ENCODE measurements at regions not wholly inside any gene's neighbourhood (a gene's known extent, or its start where the extent isn't known, plus 50 kb on each side); places are given as distances from the start of the nearest gene placed in this dataset.

DNA sequence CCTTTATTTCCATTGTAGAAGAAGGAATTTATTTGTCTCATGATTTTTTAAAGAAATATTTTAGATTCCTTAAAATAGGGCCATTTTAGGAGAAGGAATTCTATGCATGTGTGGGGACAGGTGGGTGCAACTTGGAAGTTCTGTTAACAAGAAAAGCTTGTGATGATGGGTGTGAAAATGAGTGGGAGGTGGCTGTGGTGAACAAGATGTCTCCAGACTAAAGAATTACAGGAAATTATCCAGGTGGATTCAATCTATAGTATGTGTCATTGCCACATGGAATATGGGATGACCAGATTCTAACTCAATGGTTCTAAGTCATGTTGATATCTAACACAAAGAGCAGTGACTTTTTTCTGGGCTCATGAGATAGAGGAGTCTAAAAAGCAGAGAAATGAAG, 229.6 kb upstream of the IGFBP3 start:
- Histone ChIP-seq H3K9me3 (ENCODE audit: control insufficient read depth in 2 of 2, insufficient read depth in 1 of 2, low read depth in 1 of 2, low read length in 1 of 2) (no peaks in the 10 kb centered on the region), H3K36me3 (ENCODE audit: control insufficient read depth in 2 of 2, insufficient read depth in 2 of 2, low read length in 1 of 2) (no peaks in the 10 kb centered on the region), H3K4me3 (ENCODE audit: low read depth in 1 of 2, low read length in 2 of 2) (no peak overlapping the region), H3K27ac (ENCODE audit: low read depth in 2 of 2, low read length in 1 of 2) (no peak overlapping the region), H3K4me1 (ENCODE audit: control insufficient read depth in 2 of 2, insufficient read depth in 2 of 2, low read length in 1 of 2) (no peaks in the 10 kb centered on the region), H3K27me3 (ENCODE audit: control insufficient read depth in 1 of 2, insufficient read depth in 2 of 2, low read length in 2 of 2) (no peaks in the 10 kb centered on the region)

DNA sequence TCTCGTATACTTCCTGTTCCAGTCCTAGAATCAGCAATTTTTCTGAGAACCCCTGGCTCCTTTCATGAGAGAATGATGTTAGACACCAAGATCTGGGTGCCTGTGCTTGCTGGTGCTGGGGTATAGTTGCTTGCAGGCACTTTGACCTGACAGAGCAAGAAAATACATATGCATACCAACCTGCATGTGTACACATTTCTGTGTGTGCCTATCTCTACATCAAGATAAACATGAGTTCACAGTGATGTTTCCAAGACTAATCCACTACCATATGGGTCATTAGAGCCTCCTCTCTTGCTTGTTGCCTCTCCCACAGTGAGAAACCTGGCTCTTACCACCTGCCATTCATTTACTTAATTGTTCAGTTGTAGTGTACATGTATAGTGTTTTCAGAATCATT, 229.1 kb upstream of the IGFBP3 start:
- 59 to 74% methylated on average over 1 of the region's 1 CpG for WGBS, 2 donors

DNA sequence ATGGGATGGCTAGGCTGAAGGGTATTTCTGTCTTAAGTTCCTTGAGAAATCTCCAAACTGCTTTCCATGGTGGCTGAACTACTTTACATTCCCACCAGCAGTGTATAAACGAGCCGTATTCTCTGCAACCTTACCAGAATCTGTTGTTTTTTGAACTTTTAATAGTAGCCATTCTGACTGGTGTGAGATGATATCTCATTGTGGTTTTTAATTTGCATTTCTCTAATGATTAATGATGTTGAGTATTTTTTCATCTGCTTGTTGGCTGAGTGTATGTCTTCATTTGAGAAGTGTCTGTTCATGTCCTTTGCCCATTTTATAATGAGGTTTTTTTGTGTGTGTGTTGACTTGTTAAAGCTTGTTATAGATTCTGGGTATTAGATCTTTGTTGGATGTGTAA, 226.8 kb upstream of the IGFBP3 start:
- Histone ChIP-seq H3K27ac (ENCODE audit: low read depth in 2 of 2, low read length in 1 of 2) (no peak overlapping the region), H3K4me1 (ENCODE audit: control insufficient read depth in 2 of 2, insufficient read depth in 2 of 2, low read length in 1 of 2) (no peaks in the 10 kb centered on the region), H3K36me3 (ENCODE audit: control insufficient read depth in 2 of 2, insufficient read depth in 2 of 2, low read length in 1 of 2) (no peaks in the 10 kb centered on the region), H3K27me3 (ENCODE audit: control insufficient read depth in 1 of 2, insufficient read depth in 2 of 2, low read length in 2 of 2) (no peaks in the 10 kb centered on the region), H3K4me3 (ENCODE audit: low read depth in 1 of 2, low read length in 2 of 2) (no peak overlapping the region), H3K9me3 (ENCODE audit: control insufficient read depth in 2 of 2, insufficient read depth in 1 of 2, low read depth in 1 of 2, low read length in 1 of 2) (no peaks in the 10 kb centered on the region)
- WGBS, 2 donors = 75 to 84% methylated on average over 2 of the region's 2 CpGs

More for the DNA sequence above, 229.1 kb upstream of the IGFBP3 start:
- H3K36me3 ChIP-seq (ENCODE audit: control insufficient read depth in 2 of 2, insufficient read depth in 2 of 2, low read length in 1 of 2) = no peaks in the 10 kb centered on the region
- no peak overlapping the region for H3K4me3 ChIP-seq (ENCODE audit: low read depth in 1 of 2, low read length in 2 of 2)
- H3K27me3 ChIP-seq (ENCODE audit: control insufficient read depth in 1 of 2, insufficient read depth in 2 of 2, low read length in 2 of 2) = no peaks in the 10 kb centered on the region
- H3K9me3 ChIP-seq (ENCODE audit: control insufficient read depth in 2 of 2, insufficient read depth in 1 of 2, low read depth in 1 of 2, low read length in 1 of 2) = no peaks in the 10 kb centered on the region
- no peaks in the 10 kb centered on the region for H3K4me1 ChIP-seq (ENCODE audit: control insufficient read depth in 2 of 2, insufficient read depth in 2 of 2, low read length in 1 of 2)
- no peak overlapping the region for H3K27ac ChIP-seq (ENCODE audit: low read depth in 2 of 2, low read length in 1 of 2)

DNA sequence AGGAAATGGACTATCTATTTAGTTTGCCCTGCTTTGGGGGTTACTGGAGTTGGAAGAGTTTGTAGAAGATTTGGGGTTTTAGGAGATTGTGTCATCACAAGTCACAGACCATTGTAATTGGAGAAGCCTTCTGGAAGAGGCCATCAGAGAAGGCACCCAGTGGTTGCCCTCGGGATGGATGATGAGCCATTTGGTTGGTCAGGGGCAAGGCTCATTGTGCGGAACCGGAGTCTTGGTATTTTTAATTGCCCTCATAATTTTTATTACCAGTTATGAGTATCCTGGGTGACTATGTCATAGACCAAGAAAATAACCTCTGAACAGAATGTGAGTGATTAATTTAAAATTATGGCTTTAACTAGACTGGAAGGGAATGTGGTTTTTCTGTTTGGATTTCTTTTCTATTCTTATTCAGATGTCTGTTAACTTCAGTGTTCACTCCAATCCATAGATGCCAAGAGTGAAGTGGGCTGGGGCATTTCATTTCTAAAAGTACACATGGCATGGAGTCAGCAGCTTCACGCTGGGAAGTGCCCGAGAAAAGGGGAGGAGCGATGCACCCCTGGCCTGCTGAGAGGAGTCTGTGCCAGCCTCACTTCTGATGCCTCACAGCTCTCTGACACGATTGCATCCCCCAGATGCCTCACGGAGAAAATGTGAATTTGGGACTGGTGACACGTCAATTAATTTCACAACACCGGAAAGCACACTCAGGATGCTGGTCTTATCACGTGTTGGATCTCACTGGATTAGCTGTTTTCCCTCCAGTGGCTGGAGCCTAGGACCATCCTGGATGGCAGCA, 225.6 kb upstream of the IGFBP3 start:
- no peaks in the 10 kb centered on the region for H3K9me3 ChIP-seq (ENCODE audit: control insufficient read depth in 2 of 2, insufficient read depth in 1 of 2, low read depth in 1 of 2, low read length in 1 of 2)
- H3K27me3 ChIP-seq (ENCODE audit: control insufficient read depth in 1 of 2, insufficient read depth in 2 of 2, low read length in 2 of 2) = no peaks in the 10 kb centered on the region
- no peaks in the 10 kb centered on the region for H3K4me1 ChIP-seq (ENCODE audit: control insufficient read depth in 2 of 2, insufficient read depth in 2 of 2, low read length in 1 of 2)
- 68 to 70% methylated on average over 11 of the region's 11 CpGs for WGBS, 2 donors
- H3K27ac ChIP-seq (ENCODE audit: low read depth in 2 of 2, low read length in 1 of 2) = no peak overlapping the region
- no peaks in the 10 kb centered on the region for H3K36me3 ChIP-seq (ENCODE audit: control insufficient read depth in 2 of 2, insufficient read depth in 2 of 2, low read length in 1 of 2)
- H3K4me3 ChIP-seq (ENCODE audit: low read depth in 1 of 2, low read length in 2 of 2) = no peak overlapping the region

DNA sequence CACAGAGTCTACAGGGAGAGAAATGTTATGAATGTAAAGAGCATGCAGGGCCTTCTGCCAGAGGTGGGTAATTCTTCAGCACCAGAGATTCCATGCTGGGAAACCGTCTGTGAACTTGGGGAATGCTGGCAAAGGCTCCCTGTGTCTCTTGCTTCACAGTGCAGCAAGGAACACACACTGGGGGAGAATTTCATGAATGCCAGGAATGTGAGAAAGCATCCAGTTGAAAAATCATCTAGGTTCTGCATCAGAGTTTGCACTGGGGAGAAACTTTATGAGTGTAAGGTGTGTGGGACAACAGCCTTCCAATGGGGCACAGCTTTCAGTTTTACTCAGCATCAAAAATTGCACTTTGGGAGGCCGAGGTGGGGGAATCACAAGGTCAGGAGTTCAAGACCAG, 224.3 kb upstream of the IGFBP3 start:
- Histone ChIP-seq H3K27me3 (ENCODE audit: control insufficient read depth in 1 of 2, insufficient read depth in 2 of 2, low read length in 2 of 2) (no peaks in the 10 kb centered on the region), H3K9me3 (ENCODE audit: control insufficient read depth in 2 of 2, insufficient read depth in 1 of 2, low read depth in 1 of 2, low read length in 1 of 2) (no peaks in the 10 kb centered on the region), H3K4me1 (ENCODE audit: control insufficient read depth in 2 of 2, insufficient read depth in 2 of 2, low read length in 1 of 2) (no peaks in the 10 kb centered on the region), H3K4me3 (ENCODE audit: low read depth in 1 of 2, low read length in 2 of 2) (no peak overlapping the region), H3K36me3 (ENCODE audit: control insufficient read depth in 2 of 2, insufficient read depth in 2 of 2, low read length in 1 of 2) (no peaks in the 10 kb centered on the region), H3K27ac (ENCODE audit: low read depth in 2 of 2, low read length in 1 of 2) (no peak overlapping the region)
- 39 to 49% methylated on average over 2 of the region's 2 CpGs for WGBS, 2 donors

DNA sequence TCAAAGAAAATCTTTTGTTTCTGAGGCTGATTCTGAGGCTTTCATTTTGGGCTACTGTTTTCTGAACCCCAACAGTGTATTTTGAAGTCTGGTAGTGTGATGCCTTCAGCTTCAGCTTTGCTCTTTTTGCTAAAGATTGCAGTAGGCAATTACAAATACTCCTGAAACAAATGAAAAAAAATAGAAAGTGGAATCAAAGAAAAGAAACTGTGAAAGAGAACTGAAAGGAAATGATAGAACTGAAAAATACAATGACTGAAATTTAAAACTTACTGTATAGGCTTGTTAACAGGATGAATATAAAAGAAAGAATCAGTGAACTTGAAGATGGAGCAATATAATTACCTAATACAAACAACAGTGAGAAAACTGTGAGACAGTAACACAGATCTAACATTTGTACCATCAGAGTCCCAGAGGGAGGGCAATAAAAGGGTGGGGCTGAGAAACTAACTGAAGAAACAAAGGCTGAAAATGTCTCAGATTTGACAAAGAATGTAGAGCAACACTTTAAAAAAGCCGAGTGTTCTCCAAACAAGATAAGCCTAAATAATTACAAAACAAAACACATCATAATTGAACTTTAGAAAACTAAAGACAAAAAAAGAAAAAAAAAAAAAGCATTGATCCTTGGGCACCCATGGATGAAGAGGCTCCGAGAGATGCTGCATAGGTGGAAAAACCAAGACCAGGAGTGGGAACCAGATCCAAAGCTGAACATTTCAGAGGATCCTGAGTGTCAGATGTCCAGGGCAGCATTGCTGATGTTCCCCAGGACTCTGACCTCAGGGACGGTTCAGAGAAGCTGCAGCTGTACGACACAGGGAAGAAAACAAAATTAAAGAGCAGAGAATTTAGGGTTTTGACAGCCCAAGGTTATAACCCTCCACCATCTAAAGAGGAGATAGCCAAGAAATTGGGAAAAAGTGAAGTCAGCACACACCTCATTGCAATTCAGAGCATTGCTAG, 223.2 kb upstream of the IGFBP3 start:
- Histone ChIP-seq H3K4me3 (ENCODE audit: low read depth in 1 of 2, low read length in 2 of 2) (no peak overlapping the region), H3K9me3 (ENCODE audit: control insufficient read depth in 2 of 2, insufficient read depth in 1 of 2, low read depth in 1 of 2, low read length in 1 of 2) (no peaks in the 10 kb centered on the region), H3K27ac (ENCODE audit: low read depth in 2 of 2, low read length in 1 of 2) (no peak overlapping the region), H3K27me3 (ENCODE audit: control insufficient read depth in 1 of 2, insufficient read depth in 2 of 2, low read length in 2 of 2) (no peaks in the 10 kb centered on the region), H3K4me1 (ENCODE audit: control insufficient read depth in 2 of 2, insufficient read depth in 2 of 2, low read length in 1 of 2) (no peaks in the 10 kb centered on the region), H3K36me3 (ENCODE audit: control insufficient read depth in 2 of 2, insufficient read depth in 2 of 2, low read length in 1 of 2) (no peaks in the 10 kb centered on the region)
- whole genome bisulfite sequencing, 2 donors = 79 to 81% methylated on average over 4 of the region's 4 CpGs

DNA sequence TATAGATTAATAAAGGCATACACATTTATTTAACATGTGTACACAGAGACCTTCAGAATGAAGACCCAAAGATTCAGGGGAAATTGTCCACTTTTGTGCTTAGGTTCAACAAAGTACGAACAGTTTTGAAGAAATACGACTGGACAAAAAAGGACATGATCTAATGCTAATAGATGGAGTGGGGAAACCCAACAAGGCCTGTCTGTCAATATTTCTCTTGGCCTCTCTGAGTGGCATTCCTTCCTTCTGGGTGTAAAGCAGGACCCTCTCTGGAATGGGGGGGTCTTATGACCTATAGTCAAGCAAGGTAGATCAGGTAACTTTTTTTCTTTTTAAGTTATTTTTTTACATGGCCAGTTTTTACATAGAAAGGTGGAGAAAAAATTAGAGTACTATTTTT, 222.3 kb upstream of the IGFBP3 start:
- WGBS, 2 donors = 92 to 96% methylated on average over 2 of the region's 2 CpGs

DNA sequence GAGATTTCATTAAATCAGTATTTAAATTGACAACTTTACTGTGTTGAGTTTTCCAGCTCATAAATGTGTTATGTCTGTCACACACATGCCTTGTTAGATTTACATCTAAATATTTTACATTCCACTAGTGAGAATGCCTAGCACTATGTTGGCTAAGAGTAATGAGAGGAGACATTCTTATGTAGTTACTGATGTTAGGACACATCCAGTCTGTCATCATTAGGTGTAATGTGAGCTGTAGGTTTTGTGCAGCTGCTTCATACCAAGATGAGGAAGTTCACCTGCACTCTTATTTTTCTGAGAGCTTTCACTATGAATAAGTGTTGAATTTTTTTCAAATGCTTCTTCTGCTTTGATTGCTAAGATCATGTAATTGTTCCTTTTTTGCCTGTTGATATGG, 218.0 kb upstream of the IGFBP3 start:
- Histone ChIP-seq H3K27me3 (ENCODE audit: control insufficient read depth in 1 of 2, insufficient read depth in 2 of 2, low read length in 2 of 2) (no peaks in the 10 kb centered on the region), H3K36me3 (ENCODE audit: control insufficient read depth in 2 of 2, insufficient read depth in 2 of 2, low read length in 1 of 2) (no peaks in the 10 kb centered on the region), H3K4me1 (ENCODE audit: control insufficient read depth in 2 of 2, insufficient read depth in 2 of 2, low read length in 1 of 2) (no peaks in the 10 kb centered on the region), H3K9me3 (ENCODE audit: control insufficient read depth in 2 of 2, insufficient read depth in 1 of 2, low read depth in 1 of 2, low read length in 1 of 2) (no peaks in the 10 kb centered on the region), H3K4me3 (ENCODE audit: low read depth in 1 of 2, low read length in 2 of 2) (no peak overlapping the region), H3K27ac (ENCODE audit: low read depth in 2 of 2, low read length in 1 of 2) (no peak overlapping the region)

More for the DNA sequence above, 222.3 kb upstream of the IGFBP3 start:
- Histone ChIP-seq H3K27ac (ENCODE audit: low read depth in 2 of 2, low read length in 1 of 2) (no peak overlapping the region), H3K27me3 (ENCODE audit: control insufficient read depth in 1 of 2, insufficient read depth in 2 of 2, low read length in 2 of 2) (no peaks in the 10 kb centered on the region), H3K9me3 (ENCODE audit: control insufficient read depth in 2 of 2, insufficient read depth in 1 of 2, low read depth in 1 of 2, low read length in 1 of 2) (no peaks in the 10 kb centered on the region), H3K36me3 (ENCODE audit: control insufficient read depth in 2 of 2, insufficient read depth in 2 of 2, low read length in 1 of 2) (no peaks in the 10 kb centered on the region), H3K4me1 (ENCODE audit: control insufficient read depth in 2 of 2, insufficient read depth in 2 of 2, low read length in 1 of 2) (no peaks in the 10 kb centered on the region), H3K4me3 (ENCODE audit: low read depth in 1 of 2, low read length in 2 of 2) (no peak overlapping the region)

DNA sequence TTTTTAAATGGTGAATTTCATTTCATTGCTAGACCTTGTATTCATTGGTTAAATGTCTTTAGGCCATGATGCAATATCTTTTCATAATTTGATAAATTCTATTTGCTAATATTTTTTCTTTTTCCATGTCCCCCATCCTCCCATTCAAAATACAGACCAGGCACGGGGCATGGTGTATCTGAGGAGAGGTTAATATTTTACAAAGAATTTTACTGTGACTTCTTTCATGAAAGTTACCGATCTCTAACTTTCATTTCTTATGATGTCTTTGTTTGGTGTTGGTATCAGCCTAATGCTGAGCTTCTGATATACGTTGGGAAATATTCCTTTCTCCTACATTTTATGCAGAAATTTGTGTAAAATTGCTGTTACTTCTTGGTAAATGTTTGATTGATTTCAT, 216.7 kb upstream of the IGFBP3 start:
- 63 to 80% methylated on average over 3 of the region's 3 CpGs for WGBS, 2 donors
- Histone ChIP-seq H3K36me3 (ENCODE audit: control insufficient read depth in 2 of 2, insufficient read depth in 2 of 2, low read length in 1 of 2) (no peaks in the 10 kb centered on the region), H3K27me3 (ENCODE audit: control insufficient read depth in 1 of 2, insufficient read depth in 2 of 2, low read length in 2 of 2) (no peaks in the 10 kb centered on the region), H3K27ac (ENCODE audit: low read depth in 2 of 2, low read length in 1 of 2) (no peak overlapping the region), H3K9me3 (ENCODE audit: control insufficient read depth in 2 of 2, insufficient read depth in 1 of 2, low read depth in 1 of 2, low read length in 1 of 2) (no peaks in the 10 kb centered on the region), H3K4me3 (ENCODE audit: low read depth in 1 of 2, low read length in 2 of 2) (no peak overlapping the region), H3K4me1 (ENCODE audit: control insufficient read depth in 2 of 2, insufficient read depth in 2 of 2, low read length in 1 of 2) (no peaks in the 10 kb centered on the region)

Data from esophagus (tissue), 2 donors.